ENCODE measurements at regions not wholly inside any gene's neighbourhood (a gene's known extent, or its start where the extent isn't known, plus 50 kb on each side); places are given as distances from the start of the nearest gene placed in this dataset.

DNA sequence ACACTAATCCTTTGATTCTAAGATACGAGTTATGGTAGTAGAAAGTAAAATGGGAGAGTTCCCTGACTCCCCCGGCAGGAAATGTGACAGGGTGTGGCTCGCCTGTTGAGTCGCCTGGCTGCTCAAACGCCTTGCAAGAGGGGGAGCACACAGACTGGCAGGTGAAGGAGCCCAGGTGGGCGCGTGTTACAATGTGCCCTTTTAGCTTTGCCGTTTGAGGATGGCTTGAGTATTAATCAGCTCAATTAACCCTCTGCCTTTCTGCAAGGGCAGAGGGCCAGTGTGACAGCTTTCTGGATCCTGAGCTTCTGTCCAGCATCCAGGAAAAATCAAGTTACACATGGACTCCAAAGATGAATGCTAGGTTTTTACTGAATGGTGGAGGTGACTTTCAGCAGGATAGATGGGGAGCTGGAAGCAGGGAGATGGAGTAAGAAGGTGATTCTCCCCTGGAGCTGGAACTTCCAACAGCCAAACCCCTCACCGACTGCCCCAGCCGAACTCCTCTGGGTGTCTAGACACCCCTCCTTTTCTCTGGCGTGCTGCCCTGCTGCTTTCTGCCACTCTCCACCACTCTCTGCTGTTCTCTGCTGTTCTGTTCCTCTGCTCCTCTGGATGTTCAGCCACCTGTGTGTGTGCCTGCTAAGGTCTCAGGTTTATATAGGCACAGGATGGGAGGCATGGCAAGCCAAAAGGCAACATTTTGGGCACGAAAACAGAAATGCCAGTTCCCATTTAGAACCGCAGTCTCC, 548.8 kb upstream of the KCND2 start:
- H3K36me3 Mint-ChIP-seq (ENCODE audit: low read depth), result no peaks in the 10 kb centered on the region
- H3K4me1 ChIP-seq (ENCODE audit: insufficient read depth), result no peaks in the 10 kb centered on the region
- TF ChIP-seq ZNF114 (CRISPR knock-in tag; IDR thresholded peaks at IDR 0.05) (no peak), POLR2AphosphoS5 (IDR thresholded peaks at IDR 0.05; ENCODE audit: low read depth) (no peak), EZH2phosphoT487 (IDR thresholded peaks at IDR 0.05; ENCODE audit: unreplicated experiment) (no peak), ZNF331 (CRISPR knock-in tag; IDR thresholded peaks at IDR 0.05; ENCODE audit: low read depth) (no peak)
- TF ChIP-seq, protein P1, sequence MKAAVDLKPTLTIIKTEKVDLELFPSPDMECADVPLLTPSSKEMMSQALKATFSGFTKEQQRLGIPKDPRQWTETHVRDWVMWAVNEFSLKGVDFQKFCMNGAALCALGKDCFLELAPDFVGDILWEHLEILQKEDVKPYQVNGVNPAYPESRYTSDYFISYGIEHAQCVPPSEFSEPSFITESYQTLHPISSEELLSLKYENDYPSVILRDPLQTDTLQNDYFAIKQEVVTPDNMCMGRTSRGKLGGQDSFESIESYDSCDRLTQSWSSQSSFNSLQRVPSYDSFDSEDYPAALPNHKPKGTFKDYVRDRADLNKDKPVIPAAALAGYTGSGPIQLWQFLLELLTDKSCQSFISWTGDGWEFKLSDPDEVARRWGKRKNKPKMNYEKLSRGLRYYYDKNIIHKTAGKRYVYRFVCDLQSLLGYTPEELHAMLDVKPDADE (IDR thresholded peaks at IDR 0.05), result no peak
- H3K4me2 ChIP-seq, result no peak overlapping the region
- H3K27ac ChIP-seq (ENCODE audit: low read depth), result no peak overlapping the region
- H3K27ac Mint-ChIP-seq, result no peak overlapping the region
- H3K79me2 ChIP-seq (replicated peaks; ENCODE audit: insufficient read depth), result no peaks in the 10 kb centered on the region
- peaks cover 2% of the 10 kb centered on the region for H3K27me3 Mint-ChIP-seq (ENCODE audit: insufficient read depth, low read depth, poor library complexity)
- no peaks in the 10 kb centered on the region for H3K9me2 ChIP-seq (ENCODE audit: insufficient read depth)
- no peaks in the 10 kb centered on the region for H3K27me3 ChIP-seq (ENCODE audit: insufficient read depth)
- H3K36me3 ChIP-seq (ENCODE audit: insufficient read depth), result no peaks in the 10 kb centered on the region
- no peak overlapping the region for H3K4me3 Mint-ChIP-seq
- peak; percentile 25 for DNase-seq (ENCODE audit: low spot score)
- peak; percentile 60 for ATAC-seq
- H2AFZ ChIP-seq, result peak overlapping the region; percentile 75
- peaks cover 2% of the 10 kb centered on the region; the same call in 2 of the 3 replicates for H3K4me1 Mint-ChIP-seq
- no peaks in the 10 kb centered on the region for H3K9me3 Mint-ChIP-seq
- no peak overlapping the region for H3K4me3 ChIP-seq
- no peaks in the 10 kb centered on the region for H4K20me1 ChIP-seq (replicated peaks; ENCODE audit: insufficient read depth)
- no peaks in the 10 kb centered on the region for H3F3A ChIP-seq (replicated peaks; ENCODE audit: low read depth)

DNA sequence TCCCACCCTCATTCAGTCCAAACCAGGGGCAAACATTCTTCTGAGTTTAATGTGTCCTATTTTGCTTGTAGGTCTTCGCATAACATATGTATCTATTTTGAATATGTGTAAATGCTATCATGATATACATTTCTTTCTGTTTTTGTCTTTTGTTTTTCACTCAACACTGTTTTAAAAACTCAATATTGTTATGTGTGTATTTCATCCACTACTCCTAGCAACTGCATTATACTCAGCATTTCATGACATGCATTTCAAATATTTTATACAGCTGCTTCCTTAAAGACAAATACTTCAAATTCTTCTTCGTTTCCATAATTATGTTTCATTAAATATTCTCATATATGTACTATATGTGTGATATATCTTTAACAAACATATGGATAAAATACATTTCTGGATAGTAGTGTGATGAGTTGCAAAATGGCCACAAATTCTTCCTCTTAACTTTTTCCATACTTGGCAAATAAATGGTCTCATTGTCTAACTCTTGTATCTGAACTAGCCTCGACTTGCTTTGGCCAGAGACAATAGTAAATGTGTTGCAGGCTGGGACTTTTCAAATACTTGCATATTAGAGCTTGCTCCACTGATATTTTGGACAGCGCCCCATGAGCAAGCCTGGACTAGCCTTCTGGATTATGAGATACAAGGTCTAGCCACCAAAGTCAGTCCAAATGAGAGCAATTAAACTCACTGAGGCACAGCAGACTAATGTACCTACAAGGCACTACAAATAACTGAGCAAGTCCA, 539.7 kb upstream of the KCND2 start:
- Histone ChIP-seq H2AFZ (no peak overlapping the region), H3K4me3 (no peak overlapping the region), H3K36me3 (ENCODE audit: insufficient read depth) (no peaks in the 10 kb centered on the region), H3K9me2 (ENCODE audit: insufficient read depth) (no peaks in the 10 kb centered on the region), H3K4me2 (no peak overlapping the region), H3K79me2 (replicated peaks; ENCODE audit: insufficient read depth) (no peaks in the 10 kb centered on the region), H3K27me3 (ENCODE audit: insufficient read depth) (no peaks in the 10 kb centered on the region), H4K20me1 (replicated peaks; ENCODE audit: insufficient read depth) (no peaks in the 10 kb centered on the region), H3F3A (replicated peaks; ENCODE audit: low read depth) (no peaks in the 10 kb centered on the region), H3K4me1 (ENCODE audit: insufficient read depth) (no peaks in the 10 kb centered on the region), H3K27ac (ENCODE audit: low read depth) (no peak overlapping the region)
- no peak for ATAC-seq
- Mint-ChIP-seq H3K4me1 (no peaks in the 10 kb centered on the region), H3K27me3 (ENCODE audit: insufficient read depth, low read depth, poor library complexity) (peaks cover 2% of the 10 kb centered on the region), H3K4me3 (no peak overlapping the region), H3K36me3 (ENCODE audit: low read depth) (no peaks in the 10 kb centered on the region), H3K27ac (peak overlapping the region; percentile 45; the same call in 1 of the 2 replicates), H3K9me3 (no peaks in the 10 kb centered on the region)
- DNase-seq (ENCODE audit: low spot score), result no peak
- TF ChIP-seq JUNB (IDR thresholded peaks at IDR 0.05; ENCODE audit: unreplicated experiment) (no peak), POLR2AphosphoS5 (IDR thresholded peaks at IDR 0.05; ENCODE audit: low read depth) (no peak), ZNF114 (CRISPR knock-in tag; IDR thresholded peaks at IDR 0.05) (no peak), EZH2phosphoT487 (IDR thresholded peaks at IDR 0.05; ENCODE audit: unreplicated experiment) (no peak), EZH2 (IDR thresholded peaks at IDR 0.05; ENCODE audit: low read depth, unreplicated experiment) (no peak), CREB1 (CRISPR knock-in tag; IDR thresholded peaks at IDR 0.05; ENCODE audit: low read depth) (no peak)
- TF ChIP-seq, protein P2, sequence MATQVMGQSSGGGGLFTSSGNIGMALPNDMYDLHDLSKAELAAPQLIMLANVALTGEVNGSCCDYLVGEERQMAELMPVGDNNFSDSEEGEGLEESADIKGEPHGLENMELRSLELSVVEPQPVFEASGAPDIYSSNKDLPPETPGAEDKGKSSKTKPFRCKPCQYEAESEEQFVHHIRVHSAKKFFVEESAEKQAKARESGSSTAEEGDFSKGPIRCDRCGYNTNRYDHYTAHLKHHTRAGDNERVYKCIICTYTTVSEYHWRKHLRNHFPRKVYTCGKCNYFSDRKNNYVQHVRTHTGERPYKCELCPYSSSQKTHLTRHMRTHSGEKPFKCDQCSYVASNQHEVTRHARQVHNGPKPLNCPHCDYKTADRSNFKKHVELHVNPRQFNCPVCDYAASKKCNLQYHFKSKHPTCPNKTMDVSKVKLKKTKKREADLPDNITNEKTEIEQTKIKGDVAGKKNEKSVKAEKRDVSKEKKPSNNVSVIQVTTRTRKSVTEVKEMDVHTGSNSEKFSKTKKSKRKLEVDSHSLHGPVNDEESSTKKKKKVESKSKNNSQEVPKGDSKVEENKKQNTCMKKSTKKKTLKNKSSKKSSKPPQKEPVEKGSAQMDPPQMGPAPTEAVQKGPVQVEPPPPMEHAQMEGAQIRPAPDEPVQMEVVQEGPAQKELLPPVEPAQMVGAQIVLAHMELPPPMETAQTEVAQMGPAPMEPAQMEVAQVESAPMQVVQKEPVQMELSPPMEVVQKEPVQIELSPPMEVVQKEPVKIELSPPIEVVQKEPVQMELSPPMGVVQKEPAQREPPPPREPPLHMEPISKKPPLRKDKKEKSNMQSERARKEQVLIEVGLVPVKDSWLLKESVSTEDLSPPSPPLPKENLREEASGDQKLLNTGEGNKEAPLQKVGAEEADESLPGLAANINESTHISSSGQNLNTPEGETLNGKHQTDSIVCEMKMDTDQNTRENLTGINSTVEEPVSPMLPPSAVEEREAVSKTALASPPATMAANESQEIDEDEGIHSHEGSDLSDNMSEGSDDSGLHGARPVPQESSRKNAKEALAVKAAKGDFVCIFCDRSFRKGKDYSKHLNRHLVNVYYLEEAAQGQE (IDR thresholded peaks at IDR 0.05; ENCODE audit: unreplicated experiment), result no peak

All from GM23338 (cell line).